DOHH2 (cell line): ENCODE measurements at regions not wholly inside any gene's neighbourhood (a gene's known extent, or its start where the extent isn't known, plus 50 kb on each side); places are given as distances from the start of the nearest gene placed in this dataset.

Experiments used
- H3F3A ChIP-seq: fragments of 200-600 bp; sonication (generic), shearing (Covaris generic); 2 replicates; pipeline ENCODE4 v1.6.0; 2016; ENCODE audit warnings: antibody characterized with exemption, mild to moderate bottlenecking; ENCODE audit not compliant: control insufficient read depth, insufficient read depth
- H3K27ac ChIP-seq: fragments of 200-600 bp; sonication (generic); 2 replicates; pipeline ENCODE4 v1.5.1; 2014; ENCODE audit warnings: low read depth, mild to moderate bottlenecking, low read length, moderate library complexity
- H3K27me3 ChIP-seq: fragments of 200-600 bp; sonication (generic); 2 replicates; pipeline ENCODE4 v1.6.1; 2014; ENCODE audit warnings: mild to moderate bottlenecking, low read length, mixed read lengths; ENCODE audit not compliant: control insufficient read depth
- H3K36me3 ChIP-seq: fragments of 200-600 bp; sonication (generic); 2 replicates; pipeline ENCODE4 v1.6.1; 2014; ENCODE audit warnings: mild to moderate bottlenecking, low read length, moderate library complexity, mixed read lengths; ENCODE audit not compliant: control insufficient read depth
- H3K4me1 ChIP-seq: fragments of 200-600 bp; sonication (generic); 2 replicates; pipeline ENCODE4 v1.6.1; 2014; ENCODE audit warnings: mild to moderate bottlenecking, low read length, mixed read lengths; ENCODE audit not compliant: control insufficient read depth
- H3K4me2 ChIP-seq: fragments of 200-600 bp; sonication (generic); 2 replicates; pipeline ENCODE4 v1.6.0; 2014; ENCODE audit warnings: mild to moderate bottlenecking, low read length, moderate library complexity
- H3K4me3 ChIP-seq: fragments of 200-600 bp; sonication (generic); 2 replicates; pipeline ENCODE4 v1.5.1; 2014; ENCODE audit warnings: mild to moderate bottlenecking, low read length, mixed read lengths
- H3K79me2 ChIP-seq: fragments of 200-600 bp; sonication (generic); 2 replicates; pipeline ENCODE4 v1.6.1; 2014; ENCODE audit warnings: mild to moderate bottlenecking, low read length, mixed read lengths; ENCODE audit not compliant: control insufficient read depth
- H3K9me2 ChIP-seq: fragments of 200-600 bp; sonication (generic); replicated peaks from 2 replicates; pipeline ENCODE4 v1.6.1; 2014; ENCODE audit warnings: mild to moderate bottlenecking, low read length, mixed read lengths; ENCODE audit not compliant: control insufficient read depth
- H3K9me3 ChIP-seq: fragments of 200-600 bp; sonication (generic); 2 replicates; pipeline ENCODE4 v1.6.1; 2014; ENCODE audit warnings: antibody characterized with exemption, low read length, mixed read lengths; ENCODE audit not compliant: control insufficient read depth, insufficient read depth
- H4K20me1 ChIP-seq: fragments of 200-600 bp; sonication (generic); 2 replicates; pipeline ENCODE4 v1.6.0; 2014; ENCODE audit warnings: low read depth, mild to moderate bottlenecking, antibody characterized with exemption, low read length, moderate library complexity; ENCODE audit not compliant: control insufficient read depth, insufficient read depth
- EZH2phosphoT487 ChIP-seq: fragments of 200-600 bp; sonication (generic); IDR thresholded peaks from 2 replicates; pipeline ENCODE4 v1.6.1; 2017; ENCODE audit warnings: borderline replicate concordance, mild to moderate bottlenecking, antibody characterized with exemption, low read length, moderate library complexity, mixed read lengths
- TF ChIP-seq, protein P1 (sequence below): fragments of 200-600 bp; sonication (generic); IDR thresholded peaks from one replicate; pipeline ENCODE4 v1.5.1; 2014; ENCODE audit warnings: antibody characterized with exemption, mild to moderate bottlenecking, low read depth, low read length; ENCODE audit not compliant: poor library complexity, severe bottlenecking

DNA sequence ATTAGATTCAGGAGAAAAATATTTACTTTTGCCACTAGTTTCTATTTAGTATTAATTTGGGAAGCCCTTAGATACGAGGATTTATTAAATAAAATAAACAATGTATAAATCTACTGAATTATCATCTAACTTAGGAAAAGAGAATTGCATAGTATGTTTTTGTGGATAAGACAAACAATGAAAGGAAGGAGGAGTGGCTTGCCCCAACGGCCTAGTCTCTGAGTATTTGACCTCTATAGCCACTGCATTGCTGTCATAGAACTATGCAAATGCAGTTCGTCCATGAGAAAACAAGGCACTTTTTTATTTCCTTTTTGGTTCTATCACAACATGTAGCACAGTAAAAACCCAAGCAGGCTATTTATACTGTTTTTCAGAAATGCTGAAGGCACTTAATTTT lies 321.2 kb upstream of the CCNH start:
- no peaks in the 10 kb centered on the region for H3K9me2 ChIP-seq
- no peaks in the 10 kb centered on the region for H3K79me2 ChIP-seq
- no peaks in the 10 kb centered on the region for H4K20me1 ChIP-seq
- H3K4me1 ChIP-seq: peaks cover 9% of the 10 kb centered on the region
- H3K27ac ChIP-seq: no peak overlapping the region
- no peaks in the 10 kb centered on the region for H3K27me3 ChIP-seq
- H3K4me3 ChIP-seq: no peak overlapping the region
- H3K9me3 ChIP-seq: no peaks in the 10 kb centered on the region
- TF ChIP-seq EZH2phosphoT487: no peak
- TF ChIP-seq, protein P1, sequence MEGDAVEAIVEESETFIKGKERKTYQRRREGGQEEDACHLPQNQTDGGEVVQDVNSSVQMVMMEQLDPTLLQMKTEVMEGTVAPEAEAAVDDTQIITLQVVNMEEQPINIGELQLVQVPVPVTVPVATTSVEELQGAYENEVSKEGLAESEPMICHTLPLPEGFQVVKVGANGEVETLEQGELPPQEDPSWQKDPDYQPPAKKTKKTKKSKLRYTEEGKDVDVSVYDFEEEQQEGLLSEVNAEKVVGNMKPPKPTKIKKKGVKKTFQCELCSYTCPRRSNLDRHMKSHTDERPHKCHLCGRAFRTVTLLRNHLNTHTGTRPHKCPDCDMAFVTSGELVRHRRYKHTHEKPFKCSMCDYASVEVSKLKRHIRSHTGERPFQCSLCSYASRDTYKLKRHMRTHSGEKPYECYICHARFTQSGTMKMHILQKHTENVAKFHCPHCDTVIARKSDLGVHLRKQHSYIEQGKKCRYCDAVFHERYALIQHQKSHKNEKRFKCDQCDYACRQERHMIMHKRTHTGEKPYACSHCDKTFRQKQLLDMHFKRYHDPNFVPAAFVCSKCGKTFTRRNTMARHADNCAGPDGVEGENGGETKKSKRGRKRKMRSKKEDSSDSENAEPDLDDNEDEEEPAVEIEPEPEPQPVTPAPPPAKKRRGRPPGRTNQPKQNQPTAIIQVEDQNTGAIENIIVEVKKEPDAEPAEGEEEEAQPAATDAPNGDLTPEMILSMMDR: no peak
- H3K4me2 ChIP-seq: no peak overlapping the region
- H3F3A ChIP-seq: no peaks in the 10 kb centered on the region
- no peaks in the 10 kb centered on the region for H3K36me3 ChIP-seq

DNA sequence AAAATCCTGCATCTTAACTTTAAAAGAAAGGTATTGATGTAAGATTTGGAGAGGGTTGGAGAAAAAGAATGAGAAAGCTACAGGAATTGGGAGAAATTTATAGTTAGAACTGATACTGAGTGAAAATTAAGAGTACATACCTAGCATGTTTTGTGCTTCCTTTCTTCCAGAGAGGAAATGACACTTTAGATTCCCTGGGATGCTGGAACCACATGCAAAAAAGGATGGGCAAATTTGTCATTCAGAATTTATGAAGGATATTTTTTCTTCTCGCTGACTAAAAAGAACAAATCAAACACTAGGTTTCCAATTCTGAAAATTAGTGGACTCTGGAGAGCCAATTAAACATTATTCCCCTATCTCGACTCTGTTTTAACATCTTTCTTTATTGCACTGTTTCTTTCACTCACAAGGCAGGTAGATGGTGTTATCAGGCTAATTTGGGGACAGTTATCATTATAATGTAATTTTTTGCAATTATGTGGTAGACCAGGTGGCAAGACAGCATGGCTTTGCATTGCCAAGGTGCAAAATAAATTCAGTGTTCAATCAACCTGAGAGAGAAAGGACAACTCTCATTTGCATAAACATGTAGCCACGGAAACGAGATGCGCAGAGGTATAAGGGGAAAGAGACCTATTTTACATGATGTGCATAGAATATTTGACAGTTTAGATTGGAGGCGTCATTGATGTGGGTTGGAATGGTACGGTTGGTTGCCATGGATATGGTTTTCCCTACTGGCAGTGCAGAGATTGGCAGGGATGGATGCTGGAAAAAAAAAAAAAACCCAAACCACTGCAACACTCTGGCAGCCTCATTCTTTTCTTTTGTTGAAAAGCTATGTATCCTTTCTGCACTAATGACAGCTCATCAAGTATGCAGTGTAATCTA lies 320.4 kb upstream of the CCNH start:
- Histone ChIP-seq H3K9me3 (no peaks in the 10 kb centered on the region), H3F3A (no peaks in the 10 kb centered on the region), H3K36me3 (no peaks in the 10 kb centered on the region), H3K9me2 (no peaks in the 10 kb centered on the region), H4K20me1 (no peaks in the 10 kb centered on the region), H3K79me2 (no peaks in the 10 kb centered on the region), H3K4me1 (peaks cover 9% of the 10 kb centered on the region), H3K4me3 (no peak overlapping the region), H3K27me3 (no peaks in the 10 kb centered on the region), H3K27ac (no peak overlapping the region), H3K4me2 (peak overlapping the region; percentile 18; the same call in 1 of the 2 replicates)
- no peak for TF ChIP-seq EZH2phosphoT487
- TF ChIP-seq, protein P1: no peak

DNA sequence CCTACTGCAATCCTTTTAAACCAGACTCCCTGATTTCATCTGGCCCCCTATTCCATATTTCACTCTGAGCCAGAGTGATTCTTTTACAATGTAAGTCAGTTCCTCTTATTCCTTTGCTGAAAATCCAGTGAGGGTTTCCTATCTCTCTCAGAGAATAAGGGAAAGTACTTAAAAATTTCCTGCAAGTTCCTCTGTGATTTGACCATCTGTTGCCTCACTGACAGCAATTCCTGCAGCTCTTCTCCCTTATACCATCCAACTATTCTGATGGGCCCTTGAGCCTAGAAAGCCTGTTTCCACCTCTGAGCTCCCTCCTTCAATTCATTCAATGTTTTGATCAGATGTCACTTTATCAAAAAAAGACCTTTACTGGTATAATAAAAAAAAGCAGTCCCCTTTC lies 317.1 kb upstream of the CCNH start:
- Histone ChIP-seq H3K79me2 (no peaks in the 10 kb centered on the region), H3K9me2 (no peaks in the 10 kb centered on the region), H3K4me1 (peaks cover 9% of the 10 kb centered on the region), H3K9me3 (no peaks in the 10 kb centered on the region), H3K4me3 (no peak overlapping the region), H4K20me1 (no peaks in the 10 kb centered on the region), H3K27ac (no peak overlapping the region), H3K36me3 (no peaks in the 10 kb centered on the region), H3K4me2 (no peak overlapping the region), H3K27me3 (no peaks in the 10 kb centered on the region), H3F3A (no peaks in the 10 kb centered on the region)
- TF ChIP-seq, protein P1: no peak
- no peak for TF ChIP-seq EZH2phosphoT487
